Left ventricle myocardium inferior (tissue), 1 donor: ENCODE measurements at regions not wholly inside any gene's neighbourhood (a gene's known extent, or its start where the extent isn't known, plus 50 kb on each side); places are given as distances from the start of the nearest gene placed in this dataset.

Experiments
- DNase-seq: peaks from one replicate; pipeline ENCODE4 v3.0.0-alpha.2; 2020
- H3K27ac ChIP-seq: fragments of 200-600 bp; replicated peaks from 2 replicates; pipeline ENCODE4 v1.8.0; 2021
- H3K27me3 ChIP-seq: fragments of 200-600 bp; 2 replicates; pipeline ENCODE4 v1.8.0; 2021; ENCODE audit warnings: low read depth
- H3K36me3 ChIP-seq: fragments of 200-600 bp; 2 replicates; pipeline ENCODE4 v1.8.0; 2021
- H3K4me1 ChIP-seq: fragments of 200-600 bp; 2 replicates; pipeline ENCODE4 v1.8.0; 2021
- H3K4me3 ChIP-seq: fragments of 200-600 bp; 2 replicates; pipeline ENCODE4 v1.8.0; 2021; ENCODE audit warnings: mild to moderate bottlenecking, moderate library complexity
- H3K9me3 ChIP-seq: fragments of 200-600 bp; replicated peaks from 2 replicates; pipeline ENCODE4 v1.8.0; 2021
- intact Hi-C: fragments of 100-400 bp; cut with micrococcal nuclease; formaldehyde crosslinking; loops from one replicate; pipeline ENCODE4 v1.11.0; 2022
- TF ChIP-seq, protein P1 (sequence below): fragments of 200-600 bp; IDR thresholded peaks from 2 replicates; pipeline ENCODE4 v1.8.0; 2021; ENCODE audit warnings: antibody characterized with exemption, mild to moderate bottlenecking, borderline replicate concordance
- donor health status: DM: no; HTN: yes; CAD: no; lungs with severe emphysema.

- Histone ChIP-seq H3K9me3 (peaks cover 18% of the 10 kb centered on the region), H3K4me3 (no peak overlapping the region), H3K4me1 (no peaks in the 10 kb centered on the region), H3K27me3 (no peaks in the 10 kb centered on the region), H3K27ac (no peak overlapping the region), H3K36me3 (no peaks in the 10 kb centered on the region)
- no peak for DNase-seq
- TF ChIP-seq, protein P1, sequence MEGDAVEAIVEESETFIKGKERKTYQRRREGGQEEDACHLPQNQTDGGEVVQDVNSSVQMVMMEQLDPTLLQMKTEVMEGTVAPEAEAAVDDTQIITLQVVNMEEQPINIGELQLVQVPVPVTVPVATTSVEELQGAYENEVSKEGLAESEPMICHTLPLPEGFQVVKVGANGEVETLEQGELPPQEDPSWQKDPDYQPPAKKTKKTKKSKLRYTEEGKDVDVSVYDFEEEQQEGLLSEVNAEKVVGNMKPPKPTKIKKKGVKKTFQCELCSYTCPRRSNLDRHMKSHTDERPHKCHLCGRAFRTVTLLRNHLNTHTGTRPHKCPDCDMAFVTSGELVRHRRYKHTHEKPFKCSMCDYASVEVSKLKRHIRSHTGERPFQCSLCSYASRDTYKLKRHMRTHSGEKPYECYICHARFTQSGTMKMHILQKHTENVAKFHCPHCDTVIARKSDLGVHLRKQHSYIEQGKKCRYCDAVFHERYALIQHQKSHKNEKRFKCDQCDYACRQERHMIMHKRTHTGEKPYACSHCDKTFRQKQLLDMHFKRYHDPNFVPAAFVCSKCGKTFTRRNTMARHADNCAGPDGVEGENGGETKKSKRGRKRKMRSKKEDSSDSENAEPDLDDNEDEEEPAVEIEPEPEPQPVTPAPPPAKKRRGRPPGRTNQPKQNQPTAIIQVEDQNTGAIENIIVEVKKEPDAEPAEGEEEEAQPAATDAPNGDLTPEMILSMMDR, result no peak
- intact Hi-C loops, result no loop called here
These were observed 268.6 kb upstream of the SLIT2 start for GRCh38 chr4:19983072-19983471.

- Histone ChIP-seq H3K9me3 (peaks cover 23% of the 10 kb centered on the region), H3K4me1 (no peaks in the 10 kb centered on the region), H3K27ac (no peak overlapping the region), H3K4me3 (no peak overlapping the region), H3K36me3 (no peaks in the 10 kb centered on the region), H3K27me3 (no peaks in the 10 kb centered on the region)
- intact Hi-C loops, result no loop called here
- TF ChIP-seq, protein P1, result no peak
- no peak for DNase-seq
These were observed 269.1 kb upstream of the SLIT2 start for GRCh38 chr4:19982556-19982955.

DNA sequence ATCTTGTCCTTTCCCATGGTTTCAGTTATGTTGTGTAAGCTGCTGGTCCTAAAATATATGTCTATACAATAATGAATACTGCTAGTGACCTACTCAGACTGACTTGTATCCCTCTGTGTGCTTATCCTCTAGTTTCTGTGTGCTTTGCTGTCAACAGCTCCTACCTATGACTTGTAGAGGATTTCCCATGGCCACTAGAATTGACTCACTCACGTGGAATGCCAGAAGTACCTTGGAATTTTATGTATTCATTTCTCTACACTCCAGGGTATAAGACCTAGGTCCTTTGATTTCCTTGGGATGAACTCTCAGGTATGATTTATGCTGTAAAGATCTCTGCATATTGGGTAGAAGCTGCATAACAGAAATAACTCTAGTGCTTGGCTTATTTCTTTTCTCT lies 279.9 kb upstream of the SLIT2 start:
- Histone ChIP-seq H3K9me3 (peaks cover 9% of the 10 kb centered on the region), H3K27me3 (no peaks in the 10 kb centered on the region), H3K4me3 (no peak overlapping the region), H3K4me1 (no peaks in the 10 kb centered on the region), H3K27ac (no peak overlapping the region), H3K36me3 (no peaks in the 10 kb centered on the region)
- intact Hi-C loops, result no loop called here
- TF ChIP-seq, protein P1, result no peak
- no peak for DNase-seq

- TF ChIP-seq, protein P1, result no peak
- H3K9me3 ChIP-seq, result peaks cover 6% of the 10 kb centered on the region
- no peaks in the 10 kb centered on the region for H3K27me3 ChIP-seq
- H3K36me3 ChIP-seq, result no peaks in the 10 kb centered on the region
- no peak for DNase-seq
- intact Hi-C loops, result no loop called here
- no peak overlapping the region for H3K4me3 ChIP-seq
- H3K27ac ChIP-seq, result no peak overlapping the region
- no peaks in the 10 kb centered on the region for H3K4me1 ChIP-seq
These were observed 282.2 kb upstream of the SLIT2 start for GRCh38 chr4:19969492-19969891.

DNA sequence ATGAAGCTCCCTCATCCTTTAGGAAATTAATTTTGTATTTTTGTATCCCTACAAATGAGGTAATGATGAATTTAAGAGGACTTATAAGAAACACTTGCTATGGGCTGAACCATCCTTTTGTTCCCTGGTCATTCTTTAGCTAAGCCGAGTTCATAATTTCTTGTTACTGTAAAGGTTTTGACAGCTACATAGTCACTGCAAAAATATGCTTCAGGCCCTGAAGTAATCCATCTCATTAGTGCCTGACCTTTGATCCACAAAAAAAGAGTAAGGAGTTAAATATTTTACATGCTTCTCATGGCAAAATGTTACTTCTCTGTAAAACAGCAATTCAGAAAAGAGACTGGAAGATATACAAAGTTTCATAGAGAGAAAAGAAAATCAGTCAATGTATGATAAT lies 290.6 kb upstream of the SLIT2 start:
- Histone ChIP-seq H3K27me3 (no peaks in the 10 kb centered on the region), H3K4me3 (no peak overlapping the region), H3K36me3 (no peaks in the 10 kb centered on the region), H3K4me1 (no peaks in the 10 kb centered on the region), H3K27ac (no peak overlapping the region), H3K9me3 (peaks cover 3% of the 10 kb centered on the region)
- TF ChIP-seq, protein P1, result no peak
- DNase-seq, result no peak
- intact Hi-C loops, result no loop called here

GRCh38 chr4:19958848-19959247 lies 292.9 kb upstream of the SLIT2 start:
- Histone ChIP-seq H3K27me3 (no peaks in the 10 kb centered on the region), H3K9me3 (peaks cover 3% of the 10 kb centered on the region), H3K27ac (no peak overlapping the region), H3K4me1 (no peaks in the 10 kb centered on the region), H3K36me3 (no peaks in the 10 kb centered on the region), H3K4me3 (no peak overlapping the region)
- intact Hi-C loops, result no loop called here
- no peak for DNase-seq
- TF ChIP-seq, protein P1, result no peak
